CD14-positive monocyte (primary cell): ENCODE measurements at regions not wholly inside any gene's neighbourhood (a gene's known extent, or its start where the extent isn't known, plus 50 kb on each side); places are given as distances from the start of the nearest gene placed in this dataset.

Experiments used
- DNase-seq, 3 donors: peaks; one replicate each; pipeline ENCODE4 v3.0.0-alpha.2; 2011 to 2022
- H2AFZ ChIP-seq: 2 replicates; pipeline ENCODE4 v1.6.0; 2012; ENCODE audit warnings: mild to moderate bottlenecking, low read depth, low read length, inconsistent platforms; ENCODE audit not compliant: insufficient read depth, poor library complexity, severe bottlenecking
- H3K27ac ChIP-seq, 2 donors: 1 replicate in 1 of 2; 2 replicates in 1 of 2; pipeline ENCODE4 v1.5.1; 2012 to 2013; ENCODE audit warnings: low read length in 2 of 2, control low read depth in 1 of 2, inconsistent platforms in 1 of 2, low read depth in 1 of 2, mild to moderate bottlenecking in 1 of 2
- H3K27me3 ChIP-seq, 2 donors: one replicate each; pipeline versions ENCODE4 v1.6.0 to v1.6.1; 2011 to 2013; ENCODE audit warnings: low read length in 2 of 2; ENCODE audit not compliant: control insufficient read depth in 2 of 2, insufficient read depth in 2 of 2
- H3K36me3 ChIP-seq, 2 donors: replicated peaks in 1 of 2; 1 replicate in 1 of 2; 2 replicates in 1 of 2; pipeline versions ENCODE4 v1.5.1 to v1.6.1; 2012 to 2013; ENCODE audit warnings: low read length in 2 of 2, control low read depth in 1 of 2, inconsistent platforms in 1 of 2, mild to moderate bottlenecking in 1 of 2; ENCODE audit not compliant: insufficient read depth in 2 of 2, control insufficient read depth in 1 of 2
- H3K4me1 ChIP-seq, 2 donors: 1 replicate in 1 of 2; 2 replicates in 1 of 2; pipeline versions ENCODE4 v1.5.1 to v1.6.1; 2012 to 2013; ENCODE audit warnings: low read length in 2 of 2, control low read depth in 1 of 2, inconsistent platforms in 1 of 2, mild to moderate bottlenecking in 1 of 2, moderate library complexity in 1 of 2; ENCODE audit not compliant: insufficient read depth in 2 of 2, control insufficient read depth in 1 of 2
- H3K4me2 ChIP-seq: replicated peaks from 2 replicates; pipeline ENCODE3; 2012; ENCODE audit warnings: low read length, moderate library complexity, mild to moderate bottlenecking; ENCODE audit not compliant: poor library complexity, severe bottlenecking; ENCODE audit errors: extremely low read depth
- H3K4me3 ChIP-seq, 3 experiments: fragments of 200-600 bp in 1 of 3; sonication (generic) in 1 of 3; replicated peaks in 1 of 3; 1 replicate in 2 of 3; 2 replicates in 1 of 3; pipeline ENCODE4 v1.5.1; 2011 to 2013; ENCODE audit warnings: low read length in 3 of 3, mild to moderate bottlenecking in 3 of 3, control low read depth in 2 of 3, low read depth in 2 of 3, inconsistent platforms in 1 of 3, moderate library complexity in 1 of 3
- H3K79me2 ChIP-seq: 2 replicates; pipeline ENCODE4 v1.6.0; 2012; ENCODE audit warnings: mild to moderate bottlenecking, control low read depth, inconsistent platforms, low read length, moderate library complexity; ENCODE audit not compliant: insufficient read depth
- H3K9ac ChIP-seq: 2 replicates; pipeline ENCODE4 v1.6.0; 2017; ENCODE audit warnings: low read length, mild to moderate bottlenecking; ENCODE audit not compliant: insufficient read depth, poor library complexity, severe bottlenecking
- H3K9me3 ChIP-seq, 2 donors: replicated peaks in 1 of 2; 1 replicate in 1 of 2; 2 replicates in 1 of 2; pipeline versions ENCODE4 v1.5.1 to v1.6.1; 2012 to 2013; ENCODE audit warnings: low read length in 2 of 2, control low read depth in 1 of 2; ENCODE audit not compliant: control insufficient read depth in 1 of 2, insufficient read depth in 1 of 2
- H4K20me1 ChIP-seq: 2 replicates; pipeline ENCODE4 v1.6.0; 2012; ENCODE audit warnings: mild to moderate bottlenecking, low read length, control low read depth, moderate library complexity; ENCODE audit not compliant: insufficient read depth
- H3K27ac Mint-ChIP-seq, 7 donors: one replicate each; pipeline ENCODE4 v1.8.0; 2020; ENCODE audit warnings: mild to moderate bottlenecking in 7 of 7, mixed read lengths in 7 of 7, moderate library complexity in 6 of 7, inconsistent platforms in 2 of 7
- H3K27me3 Mint-ChIP-seq, 3 donors: one replicate each; pipeline ENCODE4 v1.8.0; 2021 to 2022; ENCODE audit warnings: low read depth in 3 of 3, mild to moderate bottlenecking in 3 of 3, mixed read lengths in 3 of 3, moderate library complexity in 3 of 3, inconsistent platforms in 1 of 3
- H3K36me3 Mint-ChIP-seq, 2 donors: one replicate each; pipeline ENCODE4 v1.8.0; 2020; ENCODE audit warnings: mixed read lengths in 2 of 2, inconsistent platforms in 1 of 2, mild to moderate bottlenecking in 1 of 2
- H3K4me1 Mint-ChIP-seq: one replicate; pipeline ENCODE4 v1.8.0; 2020; ENCODE audit warnings: mild to moderate bottlenecking, mixed read lengths
- H3K4me3 Mint-ChIP-seq, 2 donors: one replicate each; pipeline ENCODE4 v1.8.0; 2020; ENCODE audit warnings: mild to moderate bottlenecking in 2 of 2, mixed read lengths in 2 of 2, moderate library complexity in 1 of 2
- H3K9me3 Mint-ChIP-seq, 7 donors: one replicate each; pipeline ENCODE4 v1.8.0; 2020 to 2022; ENCODE audit warnings: mixed read lengths in 7 of 7, mild to moderate bottlenecking in 6 of 7, moderate library complexity in 6 of 7, inconsistent platforms in 2 of 7
- WGBS: methylation state at CpG from one replicate; pipeline ENCODE4 v1.1.5; 2013; ENCODE audit warnings: missing lambda C conversion rate; ENCODE audit not compliant: insufficient coverage; 5-methylcytosine and 5-hydroxymethylcytosine counted together
- intact Hi-C, 2 donors: fragments of 100-400 bp; cut with micrococcal nuclease; formaldehyde crosslinking; loops; one replicate each; pipeline versions ENCODE4 v1.15.0 to v1.15.1; 2023
- TF ChIP-seq, protein P1 (sequence below): fragments of 200-600 bp; IDR thresholded peaks from one replicate; pipeline ENCODE4 v1.8.0; 2022; ENCODE audit warnings: antibody characterized with exemption, mild to moderate bottlenecking

DNA sequence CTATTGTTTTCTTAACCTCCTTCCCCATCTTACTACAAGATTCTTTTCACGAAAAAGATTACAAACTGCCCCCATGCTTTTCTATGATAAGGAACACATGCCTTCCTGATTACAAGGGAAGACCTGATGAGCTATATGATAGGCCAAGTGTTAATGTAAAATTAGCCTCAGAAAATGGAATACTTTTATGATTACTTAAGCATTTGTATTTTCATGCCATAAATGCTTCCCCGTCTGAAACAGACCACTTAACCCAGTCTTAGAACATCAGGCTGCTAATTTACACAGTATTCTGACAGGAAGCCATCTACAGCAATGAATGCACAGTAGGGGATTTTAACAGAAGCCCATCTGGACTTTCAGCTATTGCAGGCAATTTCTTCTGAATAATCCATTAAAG lies 274.9 kb downstream of the HAO1 start:
- Histone ChIP-seq H3K36me3 (no peaks in the 10 kb centered on the region), H2AFZ (no peak overlapping the region), H3K9me3 (no peaks in the 10 kb centered on the region), H4K20me1 (no peaks in the 10 kb centered on the region), H3K4me3 (no peak overlapping the region), H3K27ac (no peak overlapping the region), H3K4me2 (no peak overlapping the region), H3K4me1 (no peaks in the 10 kb centered on the region), H3K79me2 (no peaks in the 10 kb centered on the region), H3K27me3 (no peaks in the 10 kb centered on the region), H3K9ac (no peak overlapping the region)
- no peak for DNase-seq
- H3K4me3 Mint-ChIP-seq: no peak overlapping the region
- intact Hi-C loops: no loop called here
- H3K27me3 Mint-ChIP-seq: peaks cover 0 to 2% (median 1%) of the 10 kb centered on the region in 3 donors
- no CpG with 5 or more reads among the region's 2 CpGs for WGBS
- H3K36me3 Mint-ChIP-seq: no peaks in the 10 kb centered on the region
- TF ChIP-seq, protein P1, sequence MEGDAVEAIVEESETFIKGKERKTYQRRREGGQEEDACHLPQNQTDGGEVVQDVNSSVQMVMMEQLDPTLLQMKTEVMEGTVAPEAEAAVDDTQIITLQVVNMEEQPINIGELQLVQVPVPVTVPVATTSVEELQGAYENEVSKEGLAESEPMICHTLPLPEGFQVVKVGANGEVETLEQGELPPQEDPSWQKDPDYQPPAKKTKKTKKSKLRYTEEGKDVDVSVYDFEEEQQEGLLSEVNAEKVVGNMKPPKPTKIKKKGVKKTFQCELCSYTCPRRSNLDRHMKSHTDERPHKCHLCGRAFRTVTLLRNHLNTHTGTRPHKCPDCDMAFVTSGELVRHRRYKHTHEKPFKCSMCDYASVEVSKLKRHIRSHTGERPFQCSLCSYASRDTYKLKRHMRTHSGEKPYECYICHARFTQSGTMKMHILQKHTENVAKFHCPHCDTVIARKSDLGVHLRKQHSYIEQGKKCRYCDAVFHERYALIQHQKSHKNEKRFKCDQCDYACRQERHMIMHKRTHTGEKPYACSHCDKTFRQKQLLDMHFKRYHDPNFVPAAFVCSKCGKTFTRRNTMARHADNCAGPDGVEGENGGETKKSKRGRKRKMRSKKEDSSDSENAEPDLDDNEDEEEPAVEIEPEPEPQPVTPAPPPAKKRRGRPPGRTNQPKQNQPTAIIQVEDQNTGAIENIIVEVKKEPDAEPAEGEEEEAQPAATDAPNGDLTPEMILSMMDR: no peak
- peaks cover 0 to 5% (median 2%) of the 10 kb centered on the region in 7 donors for H3K9me3 Mint-ChIP-seq
- no peak overlapping the region for H3K27ac Mint-ChIP-seq
- no peaks in the 10 kb centered on the region for H3K4me1 Mint-ChIP-seq

DNA sequence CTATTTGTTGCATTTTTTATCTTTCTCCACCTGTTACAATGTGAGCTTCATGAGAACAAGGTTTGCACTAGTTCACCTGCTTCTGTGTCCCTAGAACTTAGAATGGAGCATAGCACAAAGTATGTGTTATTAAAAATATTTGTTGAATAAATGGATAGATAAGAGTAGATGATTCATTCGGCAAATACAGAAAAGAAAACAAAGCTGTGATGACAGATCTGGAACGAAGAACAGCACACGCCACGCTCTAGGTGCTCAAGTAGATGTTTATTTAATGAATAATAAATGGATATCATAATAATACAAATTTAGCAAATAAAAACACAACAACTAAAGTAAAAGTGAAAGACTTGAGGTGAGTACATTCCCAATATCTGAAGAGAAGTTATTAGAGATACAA lies 273.1 kb downstream of the HAO1 start:
- DNase-seq: no peak
- Mint-ChIP-seq H3K27me3 (peaks cover 0 to 2% (median 1%) of the 10 kb centered on the region in 3 donors), H3K27ac (no peak overlapping the region), H3K4me3 (no peak overlapping the region), H3K4me1 (no peaks in the 10 kb centered on the region), H3K36me3 (no peaks in the 10 kb centered on the region), H3K9me3 (peaks cover 0 to 5% (median 2%) of the 10 kb centered on the region in 7 donors)
- Histone ChIP-seq H3K9ac (no peak overlapping the region), H3K4me3 (no peak overlapping the region), H3K27ac (no peak overlapping the region), H3K9me3 (no peaks in the 10 kb centered on the region), H3K4me2 (no peak overlapping the region), H3K36me3 (no peaks in the 10 kb centered on the region), H3K79me2 (no peaks in the 10 kb centered on the region), H4K20me1 (no peaks in the 10 kb centered on the region), H3K4me1 (no peaks in the 10 kb centered on the region), H2AFZ (no peak overlapping the region), H3K27me3 (no peaks in the 10 kb centered on the region)
- intact Hi-C loops: no loop called here
- TF ChIP-seq, protein P1: no peak
- no CpG with 5 or more reads among the region's 4 CpGs for WGBS
